T-helper 1 cell (primary cell): ENCODE measurements at regions not wholly inside any gene's neighbourhood (a gene's known extent, or its start where the extent isn't known, plus 50 kb on each side); places are given as distances from the start of the nearest gene placed in this dataset.

Experiments used
- DNase-seq, 5 donors: peaks; one replicate each; pipeline ENCODE4 v3.0.0-alpha.2; 2012 to 2020

- DNase-seq, result no peak
Measured at GRCh38 chrX:25213611-25214010, 197.8 kb upstream of the ARX start.

- no peak for DNase-seq
Measured at GRCh38 chrX:25207803-25208475, 192.2 kb upstream of the ARX start.

- DNase-seq, result no peak
Measured at GRCh38 chrX:25206778-25207177, 191.0 kb upstream of the ARX start.

GRCh38 chrX:25204182-25204581 lies 188.4 kb upstream of the ARX start:
- DNase-seq, result no peak

- no peak for DNase-seq
Measured at GRCh38 chrX:25202827-25203226, 187.1 kb upstream of the ARX start.

- no peak for DNase-seq
Measured at GRCh38 chrX:25198891-25199290, 183.1 kb upstream of the ARX start.

- no peak for DNase-seq
Measured at GRCh38 chrX:25198253-25198652, 182.5 kb upstream of the ARX start.

- no peak for DNase-seq
Measured at GRCh38 chrX:25196221-25196620, 180.5 kb upstream of the ARX start.

- no peak for DNase-seq
Measured at GRCh38 chrX:25191403-25191802, 175.6 kb upstream of the ARX start.

GRCh38 chrX:25181775-25182174 lies 166.0 kb upstream of the ARX start:
- no peak for DNase-seq

GRCh38 chrX:25180242-25180641 lies 164.5 kb upstream of the ARX start:
- no peak for DNase-seq

- DNase-seq, result no peak
Measured at GRCh38 chrX:25178555-25178954, 162.8 kb upstream of the ARX start.

GRCh38 chrX:25175743-25176142 lies 160.0 kb upstream of the ARX start:
- no peak for DNase-seq

GRCh38 chrX:25175171-25175570 lies 159.4 kb upstream of the ARX start:
- no peak for DNase-seq

- DNase-seq, result no peak
Measured at GRCh38 chrX:25166546-25166945, 150.8 kb upstream of the ARX start.

GRCh38 chrX:25166145-25166544 lies 150.4 kb upstream of the ARX start:
- no peak for DNase-seq

- no peak for DNase-seq
Measured at GRCh38 chrX:25158635-25159034, 142.9 kb upstream of the ARX start.

- DNase-seq, result no peak
Measured at GRCh38 chrX:25156832-25157231, 141.1 kb upstream of the ARX start.

- no peak for DNase-seq
Measured at GRCh38 chrX:25156323-25156722, 140.6 kb upstream of the ARX start.

GRCh38 chrX:25154168-25154567 lies 138.4 kb upstream of the ARX start:
- no peak for DNase-seq

- no peak for DNase-seq
Measured at GRCh38 chrX:25151749-25152148, 136.0 kb upstream of the ARX start.

GRCh38 chrX:25144043-25144940 lies 128.5 kb upstream of the ARX start:
- peak in 4 of 5 donors; percentile 4 to 21 (median 9) for DNase-seq

- no peak for DNase-seq
Measured at GRCh38 chrX:25143596-25143995, 127.8 kb upstream of the ARX start.

- no peak for DNase-seq
Measured at GRCh38 chrX:25141684-25142083, 125.9 kb upstream of the ARX start.
